ENCODE measurements at regions not wholly inside any gene's neighbourhood (a gene's known extent, or its start where the extent isn't known, plus 50 kb on each side); places are given as distances from the start of the nearest gene placed in this dataset.

GRCh38 chr3:148005456-148005855 is 596.3 kb downstream of the ZIC1 start:
- no peak for DNase-seq (ENCODE audit: low read depth in 1 of 2, low spot score in 1 of 2)

GRCh38 chr3:148006508-148006907 is 597.3 kb downstream of the ZIC1 start:
- no peak for DNase-seq (ENCODE audit: low read depth in 1 of 2, low spot score in 1 of 2)

GRCh38 chr3:148008591-148008990 is 599.4 kb downstream of the ZIC1 start:
- no peak for DNase-seq (ENCODE audit: low read depth in 1 of 2, low spot score in 1 of 2)

DNA sequence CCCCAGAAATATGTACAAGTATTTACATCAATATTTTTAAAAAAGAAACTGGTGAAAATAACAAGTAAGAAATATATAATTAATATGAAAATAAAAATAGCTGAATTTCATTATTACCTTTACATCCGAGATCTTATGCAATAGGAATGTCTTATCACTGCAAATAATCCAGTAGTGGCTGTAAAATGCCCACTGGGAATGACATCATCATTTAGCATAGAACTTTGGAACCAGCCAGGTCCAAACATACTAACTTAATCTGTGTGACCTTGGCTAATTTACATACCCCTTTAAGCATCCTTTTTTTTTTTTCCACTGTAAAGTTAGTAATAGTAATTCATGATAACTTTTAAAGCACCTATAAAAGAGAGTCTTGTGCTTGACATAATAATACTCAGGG is 611.7 kb downstream of the ZIC1 start:
- DNase-seq (ENCODE audit: low read depth in 1 of 2, low spot score in 1 of 2) = no peak

DNA sequence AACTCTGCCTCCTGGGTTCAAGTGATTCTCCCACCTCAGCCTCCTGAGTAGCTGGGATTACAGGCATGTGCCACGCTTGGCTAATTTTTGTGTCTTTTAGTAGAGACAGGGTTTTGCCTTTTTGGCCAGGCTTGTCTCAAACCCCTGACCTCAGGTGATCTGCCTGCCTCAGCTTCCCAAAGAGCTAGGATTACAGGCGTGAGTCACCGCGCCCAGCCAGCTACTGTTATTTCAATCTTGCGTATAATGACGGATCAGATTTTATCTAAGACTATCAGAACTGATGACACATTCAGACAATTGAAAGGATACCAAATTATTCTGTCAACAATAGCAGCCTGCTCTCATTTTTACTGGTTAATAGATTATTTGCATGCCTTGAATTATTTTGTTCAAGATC is 612.2 kb downstream of the ZIC1 start:
- no peak for DNase-seq (ENCODE audit: low read depth in 1 of 2, low spot score in 1 of 2)

DNA sequence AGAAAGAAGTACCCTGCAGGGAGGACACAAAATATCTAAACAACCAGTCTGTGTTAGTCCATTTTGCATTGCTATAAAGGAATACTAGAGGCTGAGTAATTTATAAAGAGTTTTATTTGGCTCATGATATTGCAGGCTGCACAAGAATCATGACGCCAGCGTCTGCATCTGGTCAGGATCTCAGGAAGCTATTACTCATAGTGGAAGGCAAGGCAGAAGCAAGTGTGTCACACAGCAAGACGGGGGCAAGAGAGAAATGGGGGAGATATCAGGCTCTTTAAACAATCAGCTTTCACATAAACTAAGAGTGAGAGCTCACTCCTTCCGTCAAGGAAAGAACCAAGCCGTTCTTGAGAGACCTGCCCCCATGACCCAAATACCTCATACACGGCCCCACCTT is 614.8 kb downstream of the ZIC1 start:
- DNase-seq (ENCODE audit: low read depth in 1 of 2, low spot score in 1 of 2) = no peak

DNA sequence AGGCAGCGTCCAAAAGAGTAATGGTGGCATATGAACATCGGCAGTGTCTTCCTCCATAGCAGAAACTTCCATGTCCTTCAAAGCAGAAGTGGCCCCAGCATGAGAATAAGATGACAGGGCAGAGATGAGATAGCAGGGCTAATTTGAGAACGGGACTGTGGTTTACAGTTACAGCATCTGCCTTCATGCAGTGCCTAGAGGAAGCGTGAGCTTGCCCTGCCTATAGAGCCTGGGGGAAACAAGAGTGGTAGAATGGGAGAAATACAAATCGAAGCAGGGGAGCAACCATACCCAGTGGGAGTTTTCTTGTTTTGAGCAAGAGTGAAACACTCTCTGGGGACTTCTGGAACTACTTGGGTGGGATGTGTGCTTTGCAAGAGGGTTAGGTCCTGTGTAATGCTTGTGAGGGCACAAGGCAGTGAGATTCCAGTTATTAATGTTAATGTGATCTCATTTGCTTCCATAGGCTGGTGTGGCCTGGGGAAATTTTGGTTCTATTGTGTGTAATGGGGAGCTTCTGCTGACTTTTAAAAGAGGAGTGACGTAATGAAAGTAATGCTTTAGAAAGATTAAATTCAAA is 616.9 kb downstream of the ZIC1 start:
- no peak for DNase-seq (ENCODE audit: low read depth in 1 of 2, low spot score in 1 of 2)

- DNase-seq (ENCODE audit: low read depth in 1 of 2, low spot score in 1 of 2) = no peak
Measured at GRCh38 chr3:148030975-148031374, 621.8 kb downstream of the ZIC1 start.

DNA sequence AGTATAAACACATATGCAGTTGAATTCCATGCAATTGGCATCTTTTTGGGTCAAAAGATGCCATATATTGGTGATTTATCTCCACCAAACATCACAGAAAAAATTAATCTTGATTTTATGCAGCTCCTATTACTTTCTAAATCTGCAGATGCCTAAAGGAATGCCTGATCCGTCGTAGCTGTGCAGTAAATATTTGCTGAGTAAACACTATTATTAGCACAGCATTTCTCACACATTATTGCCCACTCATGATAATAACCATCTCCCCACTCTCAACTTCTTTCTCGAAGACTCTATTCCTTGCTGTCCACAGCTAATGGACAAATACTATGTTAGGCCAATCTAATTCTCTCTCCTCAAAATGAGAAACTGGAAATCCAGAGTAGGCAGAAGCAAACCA is 625.2 kb downstream of the ZIC1 start:
- DNase-seq (ENCODE audit: low read depth in 1 of 2, low spot score in 1 of 2) = no peak

- DNase-seq (ENCODE audit: low read depth in 1 of 2, low spot score in 1 of 2) = no peak
Measured at GRCh38 chr3:148036331-148036876, 627.2 kb downstream of the ZIC1 start.

- DNase-seq (ENCODE audit: low read depth in 1 of 2, low spot score in 1 of 2) = no peak
Measured at GRCh38 chr3:148042663-148043445, 633.7 kb downstream of the ZIC1 start.

GRCh38 chr3:148044151-148044550 is 635.0 kb downstream of the ZIC1 start:
- DNase-seq (ENCODE audit: low read depth in 1 of 2, low spot score in 1 of 2) = no peak

DNA sequence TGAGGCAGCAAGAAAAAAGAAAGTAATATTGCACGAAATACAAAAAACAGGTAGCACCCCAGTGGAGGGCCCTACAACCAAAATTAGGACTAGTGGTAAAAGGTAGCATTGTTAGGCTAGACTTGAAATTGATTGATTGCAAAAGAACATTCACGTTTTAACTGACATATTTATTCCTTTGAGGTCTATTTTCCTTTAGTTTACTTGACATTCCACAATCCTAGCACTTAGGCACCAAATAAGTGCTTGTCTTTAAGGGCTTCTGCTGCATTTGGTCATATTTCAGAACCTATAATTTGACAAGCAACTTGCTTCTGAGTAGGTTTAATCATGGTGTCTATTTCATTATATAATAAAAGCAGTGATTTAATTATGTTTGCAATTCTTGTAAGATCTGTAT is 642.7 kb upstream of the AGTR1 start:
- DNase-seq (ENCODE audit: low read depth in 1 of 2, low spot score in 1 of 2) = no peak

GRCh38 chr3:148062590-148062989 is 635.1 kb upstream of the AGTR1 start:
- no peak for DNase-seq (ENCODE audit: low read depth in 1 of 2, low spot score in 1 of 2)

DNA sequence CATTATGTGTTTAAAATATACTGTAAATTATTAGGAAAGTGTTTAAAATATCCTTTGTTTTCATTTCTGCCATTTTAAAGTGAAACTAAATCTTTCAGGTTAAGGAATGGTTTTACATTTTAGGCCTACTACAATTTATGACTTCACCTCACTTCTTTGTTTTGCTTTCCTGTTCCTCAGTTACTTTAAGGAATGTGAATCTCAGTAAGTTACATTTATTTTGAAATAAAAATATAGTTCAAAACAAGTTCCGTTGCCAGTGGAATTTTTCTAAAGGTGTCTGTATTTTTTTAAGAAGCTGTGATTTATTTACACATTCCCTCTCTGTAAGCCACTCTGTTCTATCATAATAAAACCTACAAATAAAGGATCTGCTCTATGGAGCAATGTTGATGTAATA is 630.9 kb upstream of the AGTR1 start:
- DNase-seq (ENCODE audit: low read depth in 1 of 2, low spot score in 1 of 2) = no peak

DNA sequence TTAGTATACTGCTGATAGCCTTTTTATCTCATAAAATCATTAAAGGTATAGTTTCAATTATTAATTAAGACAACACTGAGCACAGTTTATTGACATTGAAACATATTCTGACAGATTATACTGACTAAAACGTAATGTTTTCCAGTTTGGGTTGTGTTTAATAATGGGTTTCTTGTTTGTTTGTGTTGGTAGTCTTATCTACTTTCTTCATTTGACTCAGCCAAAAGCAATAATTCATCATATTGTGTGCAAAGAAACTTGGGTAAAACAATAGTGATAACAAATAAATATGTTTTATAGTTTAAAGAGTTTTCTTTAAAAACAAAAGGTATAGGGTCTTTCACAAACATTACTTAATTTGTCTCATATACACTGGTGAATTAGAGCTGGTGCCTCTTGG is 629.2 kb upstream of the AGTR1 start:
- DNase-seq (ENCODE audit: low read depth in 1 of 2, low spot score in 1 of 2) = no peak

DNA sequence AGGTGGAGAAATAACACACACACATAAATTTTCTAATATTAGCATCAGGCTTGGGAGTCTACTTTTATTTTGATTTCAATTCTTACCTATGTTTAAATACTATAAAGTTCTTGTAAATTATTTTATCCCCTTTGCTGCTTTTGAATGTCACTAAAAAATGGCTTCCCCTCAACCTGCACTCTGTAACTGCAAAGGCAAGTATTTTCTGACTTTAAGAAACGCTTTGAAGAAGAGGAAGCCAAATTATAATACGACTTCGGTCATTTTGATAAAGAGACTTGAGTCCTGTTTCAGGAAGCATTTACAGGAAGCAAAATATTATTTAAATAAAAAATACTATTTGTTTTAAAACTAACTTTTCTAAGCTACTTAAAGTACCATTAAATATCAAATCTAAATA is 627.7 kb upstream of the AGTR1 start:
- DNase-seq (ENCODE audit: low read depth in 1 of 2, low spot score in 1 of 2) = no peak

DNA sequence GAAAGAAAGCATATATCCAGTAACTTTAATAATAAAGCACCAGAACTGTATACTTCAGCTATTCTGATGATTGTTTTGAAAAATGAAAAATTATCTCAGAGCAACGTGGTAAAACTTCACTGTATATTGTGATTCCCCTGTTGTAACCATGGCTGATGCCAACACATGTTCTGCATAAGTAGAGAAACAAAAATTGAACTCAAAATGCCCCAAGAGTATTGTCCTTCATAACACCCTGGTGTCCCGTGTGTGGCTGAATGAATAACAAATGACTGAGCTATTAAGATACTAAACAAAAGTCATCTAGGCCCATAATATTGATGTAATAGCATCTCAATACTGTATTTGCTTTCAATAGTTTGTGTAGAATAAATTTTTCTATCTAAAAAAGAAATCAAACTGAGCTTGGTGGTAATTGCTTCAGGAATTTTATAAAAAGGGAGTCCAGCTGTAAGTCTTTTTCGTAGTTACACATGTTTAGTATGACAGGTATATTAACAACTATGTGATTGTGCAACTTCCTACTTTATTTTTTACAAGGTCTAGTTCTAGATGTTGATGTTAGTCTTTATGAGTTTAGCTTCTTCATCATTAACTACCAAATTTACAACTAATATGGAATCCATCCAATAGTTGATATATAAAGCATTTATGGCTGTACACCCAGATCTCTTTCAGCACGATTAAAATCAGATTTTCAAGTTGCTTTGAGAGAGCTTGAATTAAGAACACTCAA is 623.8 kb upstream of the AGTR1 start:
- no peak for DNase-seq (ENCODE audit: low read depth in 1 of 2, low spot score in 1 of 2)

- no peak for DNase-seq (ENCODE audit: low read depth in 1 of 2, low spot score in 1 of 2)
Measured at GRCh38 chr3:148074946-148075345, 622.8 kb upstream of the AGTR1 start.

GRCh38 chr3:148075771-148076716 is 621.7 kb upstream of the AGTR1 start:
- DNase-seq (ENCODE audit: low read depth in 1 of 2, low spot score in 1 of 2) = no peak

GRCh38 chr3:148077318-148077923 is 620.3 kb upstream of the AGTR1 start:
- no peak for DNase-seq (ENCODE audit: low read depth in 1 of 2, low spot score in 1 of 2)

Measured in activated T-helper 1 cell treated with anti-CD3 and anti-CD28 coated beads, Interleukin-2, amount 50 U/mL, for 16 hours (primary cell).